ENCODE measurements at regions not wholly inside any gene's neighbourhood (a gene's known extent, or its start where the extent isn't known, plus 50 kb on each side); places are given as distances from the start of the nearest gene placed in this dataset.

DNA sequence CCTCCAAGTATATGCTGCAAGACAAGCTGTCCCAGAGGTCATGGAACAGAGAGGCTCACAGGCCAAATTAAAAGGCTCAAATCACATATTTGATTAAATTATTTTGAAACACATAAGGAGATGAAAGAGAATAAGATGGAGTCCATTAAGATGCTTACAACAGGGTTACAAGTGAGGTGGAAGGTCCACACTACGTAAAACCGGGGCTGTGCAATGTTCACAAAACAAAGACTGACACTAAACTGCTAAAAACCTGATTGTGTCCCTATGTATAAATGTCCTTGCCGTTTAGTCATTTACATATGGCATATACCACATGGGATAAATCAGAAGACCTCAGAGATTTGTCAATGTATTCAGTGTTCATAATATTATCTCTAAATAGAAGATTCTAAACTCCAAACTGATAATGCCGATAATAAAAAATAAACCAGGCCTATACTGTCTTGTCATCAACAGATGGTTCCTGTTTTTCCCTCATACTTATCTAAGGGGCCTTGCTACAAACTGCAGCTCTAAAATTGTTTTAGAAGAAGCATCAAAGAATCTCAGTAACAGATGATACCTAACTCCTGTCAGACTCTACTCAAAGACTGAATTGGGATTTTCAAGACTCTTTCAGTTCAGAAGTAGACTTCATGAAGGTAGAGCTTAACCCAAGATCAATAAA lies 51.8 kb upstream of the RIPOR2 start:
- Mint-ChIP-seq H3K27ac (no peak overlapping the region), H3K36me3 (ENCODE audit: low read depth) (no peaks in the 10 kb centered on the region), H3K9me3 (no peaks in the 10 kb centered on the region), H3K4me3 (no peak overlapping the region), H3K4me1 (ENCODE audit: low read depth) (no peaks in the 10 kb centered on the region), H3K27me3 (no peaks in the 10 kb centered on the region)
- intact Hi-C loops (cut with micrococcal nuclease): no loop called here

DNA sequence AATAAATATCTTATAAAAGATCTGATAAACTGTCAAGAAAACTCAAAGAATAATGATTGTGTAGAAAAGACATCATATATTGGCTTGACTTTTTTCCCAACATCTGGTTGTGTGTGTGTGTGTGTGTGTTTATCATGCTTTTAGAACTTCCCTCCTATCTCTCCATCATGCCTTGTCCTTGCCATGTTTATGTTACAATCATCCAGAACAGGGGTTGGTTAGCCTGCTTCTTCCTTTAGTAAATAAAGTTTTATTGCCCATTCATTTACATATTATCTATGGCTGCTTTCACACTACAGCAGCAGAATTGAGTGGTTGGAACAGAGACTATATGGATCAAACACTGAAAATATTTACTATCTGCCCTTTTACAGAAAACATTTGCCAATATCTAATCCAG lies 52.8 kb upstream of the RIPOR2 start:
- intact Hi-C loops (cut with micrococcal nuclease): no loop called here
- H3K4me1 Mint-ChIP-seq (ENCODE audit: low read depth): no peaks in the 10 kb centered on the region
- no peaks in the 10 kb centered on the region for H3K9me3 Mint-ChIP-seq
- no peak overlapping the region for H3K27ac Mint-ChIP-seq
- no peaks in the 10 kb centered on the region for H3K27me3 Mint-ChIP-seq
- H3K4me3 Mint-ChIP-seq: no peak overlapping the region
- H3K36me3 Mint-ChIP-seq (ENCODE audit: low read depth): no peaks in the 10 kb centered on the region

DNA sequence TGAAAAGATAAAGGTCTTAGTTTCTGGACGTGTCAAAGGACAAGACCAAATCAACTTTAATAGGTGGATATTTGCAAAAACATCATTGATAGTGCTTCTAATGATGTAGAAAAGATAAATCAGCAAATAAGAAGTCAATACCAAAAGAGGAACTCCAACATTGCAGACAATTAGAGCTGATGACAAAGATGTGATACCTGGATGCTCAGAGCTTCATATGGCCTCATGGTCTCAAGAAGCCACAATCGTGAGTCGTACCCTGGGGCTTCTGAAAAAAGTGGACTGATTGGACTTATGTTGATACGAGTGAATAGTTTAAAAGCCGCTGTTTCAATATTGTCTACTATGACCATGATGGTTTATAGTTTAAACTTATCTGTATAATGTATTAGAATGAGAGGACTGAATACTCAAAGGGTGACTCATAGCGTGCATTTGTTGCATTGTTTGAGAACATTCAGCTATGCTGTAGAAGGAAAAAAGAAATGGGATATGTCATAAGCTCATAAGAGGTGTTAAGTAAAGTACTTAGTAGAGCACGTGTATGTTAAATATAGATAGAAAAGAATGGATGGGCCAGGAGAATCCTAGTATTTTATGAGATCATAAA lies 54.6 kb upstream of the RIPOR2 start:
- intact Hi-C loops (cut with micrococcal nuclease): loop anchor here (5.0 kb wide), 1 partner anchor 53 kb away; the partner anchor contains the start of gene RIPOR2
- Mint-ChIP-seq H3K27ac (no peak overlapping the region), H3K4me3 (no peak overlapping the region), H3K9me3 (no peaks in the 10 kb centered on the region), H3K27me3 (no peaks in the 10 kb centered on the region), H3K36me3 (ENCODE audit: low read depth) (no peaks in the 10 kb centered on the region), H3K4me1 (ENCODE audit: low read depth) (peaks cover 7% of the 10 kb centered on the region)

DNA sequence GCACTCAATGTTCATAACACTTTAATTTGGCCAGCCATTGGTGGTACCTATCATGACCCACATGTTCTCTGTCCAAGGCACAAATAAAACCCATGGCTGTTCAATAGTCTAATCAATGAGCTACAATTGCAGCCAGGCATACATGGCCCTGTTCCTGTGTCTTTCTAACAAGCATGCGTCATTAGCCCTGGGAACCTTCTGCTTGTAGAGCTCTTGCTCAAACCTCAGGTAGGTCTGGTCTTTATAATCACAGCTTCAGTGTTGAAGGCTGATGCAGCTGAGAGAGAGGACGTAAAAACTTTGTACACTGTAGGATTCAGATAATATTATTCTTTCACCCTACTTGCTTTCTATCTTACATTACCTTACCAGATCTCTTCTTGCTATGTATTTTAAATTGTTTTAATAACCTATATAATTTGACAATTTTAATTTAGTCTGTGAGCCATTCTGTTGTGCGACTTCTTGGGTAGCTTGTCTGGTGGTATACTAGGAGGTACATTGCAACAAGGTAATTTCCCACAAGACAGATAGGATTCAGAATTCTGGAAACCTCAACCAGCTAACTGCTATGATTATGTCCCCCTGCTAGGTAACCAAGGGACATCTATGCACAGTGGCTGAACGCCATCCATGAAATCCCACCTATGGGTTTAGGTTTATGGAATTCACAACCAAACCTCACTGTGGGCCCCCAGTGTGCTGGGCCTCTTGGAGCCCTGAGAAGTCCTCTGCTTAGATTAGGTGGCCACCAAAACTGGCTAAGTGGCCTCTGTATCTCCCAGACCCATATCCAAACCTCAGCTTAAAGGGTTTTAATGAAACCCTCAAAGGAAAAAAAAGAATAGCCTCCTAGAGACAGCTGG lies 55.4 kb upstream of the RIPOR2 start:
- H3K36me3 Mint-ChIP-seq (ENCODE audit: low read depth): no peaks in the 10 kb centered on the region
- H3K4me3 Mint-ChIP-seq: no peak overlapping the region
- intact Hi-C loops (cut with micrococcal nuclease): loop anchor here (5.0 kb wide), 1 partner anchor 54 kb away; the partner anchor contains the start of gene RIPOR2
- H3K27ac Mint-ChIP-seq: no peak overlapping the region
- H3K4me1 Mint-ChIP-seq (ENCODE audit: low read depth): peaks cover 9% of the 10 kb centered on the region
- H3K9me3 Mint-ChIP-seq: no peaks in the 10 kb centered on the region
- no peaks in the 10 kb centered on the region for H3K27me3 Mint-ChIP-seq

DNA sequence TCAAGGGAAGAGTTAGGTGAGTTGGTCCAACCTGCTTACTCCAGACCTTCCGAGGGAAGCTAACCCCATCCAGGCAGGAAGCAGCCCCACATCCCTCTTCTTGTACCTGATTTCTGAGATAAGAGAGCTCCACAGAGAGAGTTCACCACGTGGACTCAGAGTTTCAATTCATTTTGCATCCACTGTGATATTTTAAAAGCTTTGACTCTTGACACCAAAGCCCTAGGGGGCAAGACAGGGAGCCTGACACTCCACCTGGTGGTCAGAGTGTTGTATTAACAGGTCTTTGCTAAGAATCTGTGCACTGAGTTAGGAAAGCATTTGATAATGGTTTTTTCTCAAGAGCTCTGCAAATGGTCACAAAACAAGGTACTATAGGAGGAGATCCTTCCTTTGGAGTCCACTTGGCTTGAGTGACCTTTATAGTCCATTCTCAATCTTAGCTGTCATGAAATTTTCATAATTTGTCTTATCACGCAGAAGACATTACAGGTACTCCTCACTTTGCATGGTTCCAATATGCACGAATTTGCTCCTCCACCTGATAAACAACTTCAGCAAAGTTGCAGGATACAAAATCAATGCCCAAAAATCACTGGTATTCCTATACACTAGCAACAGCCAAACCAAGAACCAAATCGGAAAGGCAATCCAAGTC lies 56.2 kb upstream of the RIPOR2 start:
- intact Hi-C loops (cut with micrococcal nuclease): loop anchor here (1.0 to 5.0 kb wide), 2 partner anchors 55 to 136 kb away; partner anchors contain the start of gene RIPOR2
- Mint-ChIP-seq H3K4me3 (no peak overlapping the region), H3K9me3 (no peaks in the 10 kb centered on the region), H3K27me3 (no peaks in the 10 kb centered on the region), H3K27ac (no peak overlapping the region), H3K4me1 (ENCODE audit: low read depth) (peaks cover 17% of the 10 kb centered on the region), H3K36me3 (ENCODE audit: low read depth) (no peaks in the 10 kb centered on the region)

DNA sequence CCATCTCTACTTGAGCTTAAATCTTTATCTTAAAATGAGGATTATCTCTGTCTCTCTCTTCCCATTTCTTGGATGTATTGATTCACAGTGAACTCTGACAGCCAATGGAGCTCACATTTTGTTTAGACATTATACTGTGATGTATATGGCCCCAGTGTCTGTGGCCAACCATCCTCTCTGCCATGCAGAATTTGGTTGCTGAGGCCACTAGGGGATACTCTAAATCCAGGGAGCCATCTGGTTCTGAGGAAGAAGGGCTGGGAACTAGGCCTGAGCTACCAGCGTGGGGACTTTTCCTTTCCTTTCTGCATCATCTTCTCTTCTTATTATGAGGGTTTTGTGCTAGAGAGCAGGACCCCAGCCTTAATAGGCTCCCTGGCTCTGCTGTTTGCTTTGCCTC lies 59.1 kb upstream of the RIPOR2 start:
- H3K27ac Mint-ChIP-seq: peak overlapping the region; percentile 19
- intact Hi-C loops (cut with micrococcal nuclease): loop anchor here (5.0 kb wide), 1 partner anchor 58 kb away; the partner anchor contains the start of gene RIPOR2
- peaks cover 45% of the 10 kb centered on the region for H3K4me1 Mint-ChIP-seq (ENCODE audit: low read depth)

DNA sequence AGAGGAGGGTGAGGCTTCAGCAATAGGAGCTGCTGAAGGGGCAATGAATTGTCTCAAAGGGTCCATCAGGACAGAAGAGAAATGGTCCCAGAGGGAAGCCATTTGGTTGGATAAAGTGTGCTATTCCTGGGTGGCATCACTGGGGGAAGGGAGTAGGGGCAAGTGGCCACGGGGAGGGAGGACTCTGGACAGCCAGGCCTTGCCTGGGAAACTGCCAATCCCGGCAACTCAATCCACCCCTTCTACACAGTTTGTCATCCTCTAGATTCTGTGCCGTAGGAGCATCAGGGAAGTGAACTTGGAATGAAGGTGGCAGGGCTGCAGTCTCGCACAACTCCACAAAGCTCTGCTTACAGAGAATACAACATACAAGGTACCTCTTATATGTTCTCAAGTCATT lies 59.5 kb upstream of the RIPOR2 start:
- Mint-ChIP-seq H3K36me3 (ENCODE audit: low read depth) (no peaks in the 10 kb centered on the region), H3K27ac (peak overlapping the region; percentile 19), H3K27me3 (no peaks in the 10 kb centered on the region), H3K9me3 (no peaks in the 10 kb centered on the region), H3K4me3 (no peak overlapping the region), H3K4me1 (ENCODE audit: low read depth) (peaks cover 50% of the 10 kb centered on the region)
- intact Hi-C loops (cut with micrococcal nuclease): no loop called here

More for the DNA sequence above, 59.1 kb upstream of the RIPOR2 start:
- Mint-ChIP-seq H3K27me3 (no peaks in the 10 kb centered on the region), H3K9me3 (no peaks in the 10 kb centered on the region), H3K4me3 (no peak overlapping the region), H3K36me3 (ENCODE audit: low read depth) (no peaks in the 10 kb centered on the region)

DNA sequence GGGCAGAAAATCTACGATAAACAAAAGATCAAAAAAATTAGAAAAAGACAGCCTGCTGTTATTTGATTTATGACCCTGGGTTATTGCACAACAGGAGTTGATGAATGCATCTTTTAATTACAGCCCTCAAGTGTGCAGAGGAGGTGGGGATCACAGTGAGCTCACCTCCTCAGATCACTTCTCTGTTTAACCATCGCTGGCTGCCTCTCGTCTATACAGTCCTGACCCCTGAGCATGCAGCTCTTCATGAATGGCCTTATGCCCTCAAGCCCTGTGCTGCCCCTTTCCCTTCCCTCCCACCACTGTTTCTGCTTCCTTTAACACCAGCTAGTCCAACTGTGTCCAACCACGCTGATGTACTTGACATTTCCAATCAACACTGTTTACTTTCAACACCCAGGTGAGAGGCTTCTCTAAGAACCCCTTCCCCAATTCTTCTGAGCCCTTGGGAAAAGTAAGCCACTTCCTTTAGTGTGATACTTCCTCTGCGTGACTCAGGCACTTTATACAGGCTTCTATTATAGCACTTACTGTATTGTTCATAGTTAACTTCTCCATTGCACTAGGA lies 60.6 kb upstream of the RIPOR2 start:
- Mint-ChIP-seq H3K4me3 (no peak overlapping the region), H3K36me3 (ENCODE audit: low read depth) (no peaks in the 10 kb centered on the region), H3K4me1 (ENCODE audit: low read depth) (peaks cover 54% of the 10 kb centered on the region), H3K9me3 (no peaks in the 10 kb centered on the region), H3K27me3 (peaks cover 1% of the 10 kb centered on the region), H3K27ac (no peak overlapping the region)
- intact Hi-C loops (cut with micrococcal nuclease): no loop called here

DNA sequence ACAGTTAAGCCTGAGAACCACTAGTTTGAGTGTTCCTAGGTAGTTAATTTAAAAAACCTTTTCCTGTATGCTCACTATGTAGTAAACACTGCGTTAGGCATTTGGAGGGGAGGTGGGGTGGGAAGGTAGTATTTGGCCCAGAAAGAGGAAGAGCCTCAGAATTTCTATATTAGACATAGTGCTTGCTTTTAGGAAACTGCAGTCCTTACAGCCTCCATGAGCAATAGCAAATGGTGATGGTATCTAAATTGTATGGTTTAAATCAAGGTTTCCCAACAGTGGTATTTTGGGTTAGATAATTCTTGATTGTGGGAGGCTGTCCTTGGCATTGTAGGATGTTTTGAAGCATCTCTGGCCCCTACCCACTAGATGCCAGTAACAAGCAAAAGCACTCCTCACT lies 61.5 kb upstream of the RIPOR2 start:
- no peak overlapping the region for H3K4me3 Mint-ChIP-seq
- H3K27ac Mint-ChIP-seq: no peak overlapping the region
- H3K36me3 Mint-ChIP-seq (ENCODE audit: low read depth): no peaks in the 10 kb centered on the region
- intact Hi-C loops (cut with micrococcal nuclease): no loop called here
- peaks cover 54% of the 10 kb centered on the region for H3K4me1 Mint-ChIP-seq (ENCODE audit: low read depth)
- peaks cover 1% of the 10 kb centered on the region for H3K27me3 Mint-ChIP-seq
- no peaks in the 10 kb centered on the region for H3K9me3 Mint-ChIP-seq

DNA sequence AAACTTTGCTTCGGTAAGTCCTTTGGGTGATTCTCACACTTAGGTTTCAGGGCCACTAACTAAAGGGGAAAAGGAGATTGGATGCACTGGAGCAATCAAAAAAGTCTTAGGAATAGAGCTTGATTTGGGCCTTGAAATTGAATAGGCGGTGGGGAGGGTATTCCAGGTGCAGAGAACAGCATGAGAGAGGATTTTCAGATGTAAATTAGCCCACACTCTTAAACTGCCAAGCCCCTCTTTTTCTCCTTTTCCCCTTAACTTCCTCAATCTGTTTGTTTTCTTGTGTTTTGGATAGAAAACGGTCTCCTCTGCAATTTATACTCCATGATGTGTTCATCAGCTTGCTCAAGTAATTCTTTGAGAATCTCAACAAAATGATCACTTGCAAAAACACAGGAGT lies 62.1 kb upstream of the RIPOR2 start:
- Mint-ChIP-seq H3K27me3 (peaks cover 1% of the 10 kb centered on the region), H3K36me3 (ENCODE audit: low read depth) (no peaks in the 10 kb centered on the region), H3K27ac (no peak overlapping the region), H3K4me3 (no peak overlapping the region), H3K9me3 (no peaks in the 10 kb centered on the region), H3K4me1 (ENCODE audit: low read depth) (peaks cover 54% of the 10 kb centered on the region)
- intact Hi-C loops (cut with micrococcal nuclease): no loop called here

DNA sequence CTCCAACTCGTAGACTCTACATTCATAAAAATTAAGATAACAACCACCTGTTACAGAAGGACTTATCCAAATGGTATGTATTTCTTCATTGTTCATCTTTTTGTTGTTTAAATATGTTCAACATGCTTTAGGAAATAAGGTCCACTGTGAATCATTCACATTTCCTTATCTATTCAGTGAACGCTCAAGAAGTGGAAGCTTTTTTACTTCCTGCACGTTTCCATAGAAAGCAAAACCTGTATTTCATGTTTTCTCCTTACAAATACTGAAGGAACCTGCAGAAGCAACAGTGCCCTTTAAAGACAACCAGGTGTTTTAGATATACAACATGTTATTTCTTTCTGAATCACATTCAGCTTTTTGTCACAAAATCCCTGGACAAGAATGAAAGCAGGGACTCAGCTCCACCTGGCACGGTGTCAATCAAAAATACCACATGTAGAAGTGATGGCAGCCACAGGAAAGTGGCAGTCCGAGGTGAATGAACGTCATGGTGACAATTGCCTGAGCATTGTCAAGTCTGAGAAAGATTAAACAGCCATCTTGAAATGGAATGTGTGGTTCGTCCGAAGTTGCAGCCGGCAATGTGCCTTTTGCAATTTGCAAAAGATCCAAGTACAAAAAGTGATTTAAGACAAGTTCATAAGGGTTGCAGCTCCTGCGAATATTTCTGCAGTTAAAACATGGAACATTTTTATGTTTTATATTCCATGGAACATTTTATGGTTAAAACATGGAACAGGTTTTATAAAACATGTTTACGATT lies 66.7 kb upstream of the RIPOR2 start:
- Mint-ChIP-seq H3K9me3 (no peaks in the 10 kb centered on the region), H3K4me3 (no peak overlapping the region), H3K27ac (no peak overlapping the region), H3K27me3 (peaks cover 1% of the 10 kb centered on the region), H3K36me3 (ENCODE audit: low read depth) (no peaks in the 10 kb centered on the region), H3K4me1 (ENCODE audit: low read depth) (peaks cover 70% of the 10 kb centered on the region)
- intact Hi-C loops (cut with micrococcal nuclease): no loop called here

DNA sequence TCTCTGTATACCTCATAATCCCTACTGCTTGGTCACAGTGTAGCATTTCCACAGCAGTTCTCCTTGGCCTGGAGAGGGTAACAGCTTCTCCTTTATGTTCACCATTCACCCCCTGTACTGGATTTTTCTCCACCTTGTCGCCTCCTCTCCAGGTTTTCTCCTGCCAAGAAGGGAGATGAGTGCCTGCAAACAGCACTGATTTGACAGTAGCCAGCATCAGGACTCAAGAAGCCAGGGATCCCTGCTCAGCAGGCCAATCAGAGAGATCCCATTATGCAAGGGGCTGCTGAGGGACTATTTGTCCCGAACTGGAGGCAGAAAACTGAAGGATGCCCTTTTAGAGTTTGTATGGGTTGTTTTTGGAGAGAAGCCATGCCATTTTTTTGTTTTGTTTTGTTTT lies 68.6 kb upstream of the RIPOR2 start:
- intact Hi-C loops (cut with micrococcal nuclease): no loop called here

DNA sequence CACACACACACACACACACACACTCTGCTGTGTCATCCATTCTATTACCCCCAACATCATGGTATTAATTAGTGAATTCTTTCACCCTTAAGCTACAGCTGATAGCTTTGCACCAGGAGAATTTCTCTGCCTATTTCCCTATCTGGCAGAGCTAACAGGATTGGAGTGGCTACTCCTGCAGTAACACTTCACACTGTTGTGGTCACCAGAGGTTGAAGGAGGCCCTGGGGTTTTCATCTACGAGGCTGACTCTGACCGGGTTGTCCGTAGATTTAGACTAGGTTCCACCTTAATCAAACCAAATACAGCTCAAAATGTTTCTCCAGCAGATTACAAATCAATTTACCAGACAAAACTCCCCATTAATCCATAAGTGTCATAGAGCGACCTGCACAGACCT lies 69.2 kb upstream of the RIPOR2 start:
- peaks cover 66% of the 10 kb centered on the region for H3K4me1 Mint-ChIP-seq (ENCODE audit: low read depth)
- peaks cover 1% of the 10 kb centered on the region for H3K27me3 Mint-ChIP-seq
- no peaks in the 10 kb centered on the region for H3K9me3 Mint-ChIP-seq
- no peaks in the 10 kb centered on the region for H3K36me3 Mint-ChIP-seq (ENCODE audit: low read depth)
- H3K4me3 Mint-ChIP-seq: no peak overlapping the region
- no peak overlapping the region for H3K27ac Mint-ChIP-seq
- intact Hi-C loops (cut with micrococcal nuclease): no loop called here

More for the DNA sequence above, 68.6 kb upstream of the RIPOR2 start:
- H3K4me3 Mint-ChIP-seq: no peak overlapping the region
- no peaks in the 10 kb centered on the region for H3K9me3 Mint-ChIP-seq
- no peaks in the 10 kb centered on the region for H3K36me3 Mint-ChIP-seq (ENCODE audit: low read depth)
- no peak overlapping the region for H3K27ac Mint-ChIP-seq
- H3K4me1 Mint-ChIP-seq (ENCODE audit: low read depth): peaks cover 68% of the 10 kb centered on the region
- peaks cover 1% of the 10 kb centered on the region for H3K27me3 Mint-ChIP-seq

Data from dendritic cell treated with granulocyte-macrophage colony-stimulating factor and Interleukin-4, amounts not matched to agents 40 ng/mL and 50 ng/mL, for 4 days (primary cell).